ENCODE measurements at regions not wholly inside any gene's neighbourhood (a gene's known extent, or its start where the extent isn't known, plus 50 kb on each side); places are given as distances from the start of the nearest gene placed in this dataset.
"Not testable (repeated sequence)": the region's sequence is repeated elsewhere in the genome, so short reads cannot be mapped to it uniquely, and the experiment has no call there.

GRCh38 chr3:105982207-105982606 lies 113.4 kb upstream of the CBLB start:
- TF ChIP-seq POLR2A (IDR thresholded peaks at IDR 0.05): no peak
- no peak for TF ChIP-seq CTCF (IDR thresholded peaks at IDR 0.05)
- H3K4me3 ChIP-seq (ENCODE audit: low read depth, poor library complexity, severe bottlenecking): no peak overlapping the region
- 91 to 92% methylated on average over 1 of the region's 1 CpG for WGBS, 2 donors
- no peak for DNase-seq (ENCODE audit: low spot score in 2 of 2)
- intact Hi-C loops (cut with DNase I; ENCODE audit: low total_unique reads): no loop called here

- H3K4me3 ChIP-seq (ENCODE audit: low read depth, poor library complexity, severe bottlenecking): no peak overlapping the region
- DNase-seq (ENCODE audit: low spot score in 2 of 2): no peak
- intact Hi-C loops (cut with DNase I; ENCODE audit: low total_unique reads): no loop called here
- 85 to 94% methylated on average over 1 of the region's 1 CpG for WGBS, 2 donors
- TF ChIP-seq POLR2A (IDR thresholded peaks at IDR 0.05): no peak
- no peak for TF ChIP-seq CTCF (IDR thresholded peaks at IDR 0.05)
These were observed 116.0 kb upstream of the CBLB start for GRCh38 chr3:105984837-105985236.

GRCh38 chr3:105986343-105986742 lies 117.5 kb upstream of the CBLB start:
- WGBS, 2 donors: 77 to 90% methylated on average over 2 of the region's 2 CpGs
- H3K4me3 ChIP-seq (ENCODE audit: low read depth, poor library complexity, severe bottlenecking); intact Hi-C loops (cut with DNase I; ENCODE audit: low total_unique reads); DNase-seq (ENCODE audit: low spot score in 2 of 2): not testable (repeated sequence)

- intact Hi-C loops (cut with DNase I; ENCODE audit: low total_unique reads): no loop called here
- TF ChIP-seq POLR2A (IDR thresholded peaks at IDR 0.05) (no peak), CTCF (IDR thresholded peaks at IDR 0.05) (no peak)
- WGBS, 2 donors: 77 to 83% methylated on average over 2 of the region's 2 CpGs
- no peak for DNase-seq (ENCODE audit: low spot score in 2 of 2)
- H3K4me3 ChIP-seq (ENCODE audit: low read depth, poor library complexity, severe bottlenecking): no peak overlapping the region
These were observed 119.0 kb upstream of the CBLB start for GRCh38 chr3:105987809-105988208.

GRCh38 chr3:105988540-105989212 lies 119.9 kb upstream of the CBLB start:
- DNase-seq (ENCODE audit: low spot score in 2 of 2): no peak
- H3K4me3 ChIP-seq (ENCODE audit: low read depth, poor library complexity, severe bottlenecking): no peak overlapping the region
- WGBS, 2 donors: 95 to 98% methylated on average over 3 of the region's 3 CpGs
- TF ChIP-seq POLR2A (IDR thresholded peaks at IDR 0.05): no peak
- intact Hi-C loops (cut with DNase I; ENCODE audit: low total_unique reads): no loop called here

- no peak for TF ChIP-seq POLR2A (IDR thresholded peaks at IDR 0.05)
- no peak for TF ChIP-seq CTCF (IDR thresholded peaks at IDR 0.05)
- intact Hi-C loops (cut with DNase I; ENCODE audit: low total_unique reads): no loop called here
- H3K4me3 ChIP-seq (ENCODE audit: low read depth, poor library complexity, severe bottlenecking): no peak overlapping the region
- 76 to 82% methylated on average over 4 of the region's 4 CpGs for WGBS, 2 donors
- DNase-seq (ENCODE audit: low spot score in 2 of 2): no peak
These were observed 128.0 kb upstream of the CBLB start for GRCh38 chr3:105996781-105997180.

GRCh38 chr3:105997466-105997799 lies 128.6 kb upstream of the CBLB start:
- intact Hi-C loops (cut with DNase I; ENCODE audit: low total_unique reads): no loop called here
- TF ChIP-seq POLR2A (IDR thresholded peaks at IDR 0.05) (no peak), CTCF (IDR thresholded peaks at IDR 0.05) (no peak)
- H3K4me3 ChIP-seq (ENCODE audit: low read depth, poor library complexity, severe bottlenecking): no peak overlapping the region
- WGBS, 2 donors: 91% methylated on average over 1 of the region's 1 CpG; no CpG with 5 or more reads in 1 of the 2 donors
- DNase-seq (ENCODE audit: low spot score in 2 of 2): no peak
